Activated naive CD8-positive, alpha-beta T cell treated with anti-CD3 and anti-CD28 coated beads for 36 hours (primary cell): ENCODE measurements at regions not wholly inside any gene's neighbourhood (a gene's known extent, or its start where the extent isn't known, plus 50 kb on each side); places are given as distances from the start of the nearest gene placed in this dataset.

Experiments used
- DNase-seq: peaks from one replicate; pipeline ENCODE4 v3.0.0; 2021
- H3K27ac Mint-ChIP-seq: one replicate; pipeline ENCODE4 v1.8.0; 2022; ENCODE audit warnings: mild to moderate bottlenecking, moderate library complexity, mixed read lengths
- H3K27me3 Mint-ChIP-seq: one replicate; pipeline ENCODE4 v1.8.0; 2022; ENCODE audit warnings: mild to moderate bottlenecking, mixed read lengths
- H3K36me3 Mint-ChIP-seq: one replicate; pipeline ENCODE4 v1.8.0; 2021; ENCODE audit warnings: mild to moderate bottlenecking, mixed read lengths
- H3K4me1 Mint-ChIP-seq: one replicate; pipeline ENCODE4 v1.8.0; 2021; ENCODE audit warnings: mixed read lengths
- H3K4me3 Mint-ChIP-seq: one replicate; pipeline ENCODE4 v1.8.0; 2022; ENCODE audit warnings: mild to moderate bottlenecking, moderate library complexity, mixed read lengths
- H3K9me3 Mint-ChIP-seq: one replicate; pipeline ENCODE4 v1.8.0; 2022; ENCODE audit warnings: mixed read lengths

DNA sequence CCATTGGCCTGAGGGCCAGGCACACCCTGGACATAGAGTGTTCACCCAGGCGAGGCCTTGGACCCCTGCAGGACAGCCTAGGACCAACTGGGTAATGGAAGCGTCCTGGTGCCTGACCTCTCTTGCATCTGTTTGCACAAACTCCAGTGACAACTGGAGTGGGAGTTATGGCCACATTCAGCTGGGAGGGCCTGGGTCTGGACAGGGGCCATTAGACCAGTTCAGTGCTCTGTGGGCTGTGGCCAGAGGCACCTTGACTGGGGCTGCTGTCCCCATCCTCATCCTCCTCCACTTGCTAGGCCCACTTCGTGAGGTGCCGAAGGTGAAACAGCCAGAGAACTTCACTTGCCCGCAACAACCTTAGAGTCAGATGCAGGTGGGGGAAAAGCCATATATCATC is 372.7 kb upstream of the IRX1 start:
- no peaks in the 10 kb centered on the region for H3K27me3 Mint-ChIP-seq
- H3K4me3 Mint-ChIP-seq = no peak overlapping the region
- no peaks in the 10 kb centered on the region for H3K36me3 Mint-ChIP-seq
- no peaks in the 10 kb centered on the region for H3K4me1 Mint-ChIP-seq
- no peak overlapping the region for H3K27ac Mint-ChIP-seq
- no peak for DNase-seq
- H3K9me3 Mint-ChIP-seq = no peaks in the 10 kb centered on the region

DNA sequence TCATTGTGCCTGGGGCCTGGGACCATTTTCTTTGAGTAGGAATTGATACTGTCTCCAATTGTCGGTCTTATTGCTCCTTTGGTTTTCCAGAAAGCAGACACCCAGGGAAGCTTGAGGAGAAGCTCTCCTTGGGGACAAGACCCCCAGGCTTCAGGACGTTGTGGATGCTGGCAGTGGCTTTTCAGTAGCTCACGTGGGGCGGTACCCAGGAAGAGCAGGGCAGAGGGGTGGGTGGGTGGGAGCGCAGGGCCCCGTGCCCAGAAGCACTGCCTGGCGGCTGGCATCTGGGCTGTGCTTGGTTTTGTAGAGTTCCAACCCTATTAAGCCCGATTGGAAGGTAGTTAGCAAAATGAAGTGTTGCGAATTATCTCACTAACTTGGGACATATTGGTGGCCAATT is 374.2 kb upstream of the IRX1 start:
- H3K27me3 Mint-ChIP-seq = no peaks in the 10 kb centered on the region
- no peaks in the 10 kb centered on the region for H3K9me3 Mint-ChIP-seq
- no peak overlapping the region for H3K27ac Mint-ChIP-seq
- DNase-seq = no peak
- no peaks in the 10 kb centered on the region for H3K4me1 Mint-ChIP-seq
- H3K36me3 Mint-ChIP-seq = no peaks in the 10 kb centered on the region
- no peak overlapping the region for H3K4me3 Mint-ChIP-seq

DNA sequence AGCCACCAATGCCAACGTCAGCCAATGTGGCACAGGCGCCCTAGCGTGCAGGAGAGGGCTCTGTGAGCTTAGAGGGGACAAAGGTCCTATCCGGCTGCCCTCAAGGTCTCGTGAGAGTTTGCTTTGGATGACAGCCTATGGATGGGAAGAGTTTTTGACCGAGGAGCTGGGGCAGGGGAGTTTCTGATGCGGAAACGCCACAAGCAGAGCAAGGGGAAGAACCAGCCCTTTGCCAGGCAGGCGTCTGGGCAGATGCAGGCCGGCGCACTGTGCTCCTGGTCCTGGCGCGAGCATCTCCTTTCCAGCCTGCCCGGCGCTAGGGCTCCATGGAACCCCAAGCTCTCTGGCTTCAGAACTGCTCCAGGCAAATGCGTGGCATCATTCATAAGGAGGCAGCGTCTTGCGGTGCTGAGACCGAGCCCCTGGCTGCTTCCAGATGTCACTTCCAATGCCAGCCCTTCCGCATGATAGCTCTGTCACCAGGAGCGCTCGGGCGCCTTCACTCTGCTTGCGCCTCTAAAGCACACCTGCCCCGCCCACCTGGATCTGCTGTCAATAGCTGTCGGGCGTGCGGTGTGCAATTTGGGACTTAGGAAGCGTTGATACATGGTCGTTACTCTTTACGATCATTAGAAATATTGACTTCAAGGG is 374.9 kb upstream of the IRX1 start:
- Mint-ChIP-seq H3K27ac (no peak overlapping the region), H3K36me3 (no peaks in the 10 kb centered on the region), H3K9me3 (no peaks in the 10 kb centered on the region), H3K27me3 (no peaks in the 10 kb centered on the region), H3K4me3 (no peak overlapping the region), H3K4me1 (no peaks in the 10 kb centered on the region)
- DNase-seq = no peak

DNA sequence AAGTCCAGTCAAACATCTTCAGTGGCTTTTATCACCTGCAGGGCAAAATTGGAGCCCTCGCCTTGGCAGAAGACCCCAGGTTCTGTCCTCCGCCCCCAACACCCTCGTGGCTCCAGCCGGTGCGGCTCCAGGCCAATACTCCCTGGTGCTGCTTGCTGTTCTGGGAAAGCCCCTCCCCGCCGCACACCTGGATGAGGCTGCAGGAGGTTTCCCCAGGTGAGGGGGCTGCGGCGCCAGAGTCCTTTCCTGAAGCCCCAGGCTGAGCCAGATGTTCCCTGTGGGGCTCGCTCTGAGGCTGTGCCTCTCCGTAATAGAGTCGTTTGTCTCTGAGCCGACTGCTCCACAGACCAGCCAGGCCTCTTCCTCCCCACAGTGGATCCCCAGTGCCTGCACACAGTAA is 375.4 kb upstream of the IRX1 start:
- H3K27me3 Mint-ChIP-seq = no peaks in the 10 kb centered on the region
- DNase-seq = no peak
- H3K4me3 Mint-ChIP-seq = no peak overlapping the region
- H3K4me1 Mint-ChIP-seq = no peaks in the 10 kb centered on the region
- H3K36me3 Mint-ChIP-seq = no peaks in the 10 kb centered on the region
- H3K9me3 Mint-ChIP-seq = no peaks in the 10 kb centered on the region
- H3K27ac Mint-ChIP-seq = no peak overlapping the region

DNA sequence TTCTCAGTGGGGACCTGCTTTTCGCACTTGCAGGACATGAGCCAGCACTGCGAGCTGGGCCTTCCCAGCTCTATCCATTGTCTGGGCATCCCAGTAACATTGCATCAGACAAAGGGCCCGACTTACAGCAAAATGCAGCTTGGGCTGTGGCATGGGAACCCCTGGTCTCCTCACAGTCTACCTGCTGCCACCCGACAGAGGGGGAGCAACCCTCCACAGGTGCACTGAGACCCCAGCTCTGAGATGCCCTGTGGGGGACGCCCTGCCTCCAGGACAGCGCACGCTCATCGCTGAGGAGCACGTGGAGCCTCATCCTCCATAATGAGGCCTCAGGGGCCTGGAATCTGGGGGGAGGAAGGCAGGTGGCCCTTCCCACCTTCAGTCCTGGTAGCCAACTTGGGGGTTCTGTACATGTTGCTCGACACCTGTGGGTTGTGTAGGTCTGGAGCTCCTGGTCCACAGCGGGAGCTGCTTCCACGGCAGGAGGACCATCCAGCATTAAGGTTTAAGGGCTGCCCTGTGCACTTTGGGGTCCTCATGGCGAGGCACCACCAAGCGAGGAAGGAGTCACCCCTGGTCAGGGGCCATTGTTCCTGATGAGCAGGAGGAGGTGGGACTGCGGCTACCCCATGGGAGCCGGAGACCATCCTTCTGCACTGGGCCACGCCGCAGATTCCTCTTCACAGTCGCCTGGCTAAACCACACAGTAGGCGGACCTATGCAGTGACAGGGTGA is 376.5 kb upstream of the IRX1 start:
- H3K9me3 Mint-ChIP-seq = no peaks in the 10 kb centered on the region
- H3K36me3 Mint-ChIP-seq = no peaks in the 10 kb centered on the region
- no peak for DNase-seq
- no peak overlapping the region for H3K27ac Mint-ChIP-seq
- H3K4me1 Mint-ChIP-seq = no peaks in the 10 kb centered on the region
- H3K4me3 Mint-ChIP-seq = no peak overlapping the region
- H3K27me3 Mint-ChIP-seq = no peaks in the 10 kb centered on the region

DNA sequence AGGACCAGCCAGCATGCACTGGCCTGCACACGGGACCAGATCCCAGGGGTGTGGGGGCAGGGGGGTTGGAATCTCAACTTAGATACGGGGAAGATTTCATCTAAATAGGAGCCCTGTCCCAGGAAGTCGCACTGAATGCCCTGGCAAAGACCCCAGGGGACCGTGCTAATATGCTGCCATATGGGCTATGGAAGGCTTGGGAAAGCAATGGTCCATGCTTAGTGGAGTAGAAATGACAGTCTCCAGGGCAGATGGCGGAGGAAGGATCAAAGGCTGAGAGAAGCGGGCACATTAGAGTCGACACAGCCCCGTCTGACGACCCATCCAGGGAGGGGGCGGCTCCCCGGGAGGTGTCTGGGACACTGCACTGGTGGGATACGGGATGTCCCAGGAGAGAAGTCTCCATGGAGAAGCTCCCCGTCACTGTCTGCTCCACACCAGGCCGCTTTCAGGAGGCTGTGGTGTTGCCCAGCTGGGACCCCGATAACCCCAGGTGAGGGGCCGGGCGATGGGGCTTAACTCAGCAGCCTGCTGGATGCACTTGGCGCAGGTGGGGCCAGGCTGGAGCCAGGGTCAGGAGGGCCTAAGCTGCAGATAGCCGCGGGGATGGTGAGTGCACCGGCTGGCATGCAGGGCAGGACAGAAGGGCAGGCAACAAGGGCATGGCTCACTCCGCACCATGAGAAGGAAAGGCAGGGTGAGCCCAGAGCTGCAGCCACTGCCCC is 377.7 kb upstream of the IRX1 start:
- H3K27me3 Mint-ChIP-seq = no peaks in the 10 kb centered on the region
- no peak overlapping the region for H3K4me3 Mint-ChIP-seq
- DNase-seq = no peak
- no peaks in the 10 kb centered on the region for H3K9me3 Mint-ChIP-seq
- H3K4me1 Mint-ChIP-seq = no peaks in the 10 kb centered on the region
- H3K27ac Mint-ChIP-seq = no peak overlapping the region
- no peaks in the 10 kb centered on the region for H3K36me3 Mint-ChIP-seq

DNA sequence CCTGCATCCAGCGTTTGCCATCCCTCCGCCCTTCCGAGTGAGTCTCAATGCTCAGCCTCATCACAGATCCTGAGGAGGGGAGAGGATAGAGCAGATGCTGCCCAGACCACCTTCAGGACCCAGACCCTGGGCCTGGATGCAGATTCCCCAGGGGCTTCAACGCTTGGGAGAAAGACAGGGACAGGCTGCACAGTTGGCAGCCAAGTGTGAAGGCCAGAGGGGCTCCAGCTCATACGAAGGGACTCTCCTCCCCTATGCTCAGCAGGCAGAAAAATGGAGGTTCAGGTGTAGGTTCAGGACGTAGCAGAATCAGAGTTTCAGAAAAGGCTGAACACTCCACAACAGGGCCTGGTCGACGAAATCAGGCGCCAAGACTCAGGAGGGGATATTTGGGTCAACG is 378.5 kb upstream of the IRX1 start:
- no peak overlapping the region for H3K27ac Mint-ChIP-seq
- no peaks in the 10 kb centered on the region for H3K4me1 Mint-ChIP-seq
- no peaks in the 10 kb centered on the region for H3K36me3 Mint-ChIP-seq
- H3K9me3 Mint-ChIP-seq = no peaks in the 10 kb centered on the region
- no peaks in the 10 kb centered on the region for H3K27me3 Mint-ChIP-seq
- no peak overlapping the region for H3K4me3 Mint-ChIP-seq
- no peak for DNase-seq

DNA sequence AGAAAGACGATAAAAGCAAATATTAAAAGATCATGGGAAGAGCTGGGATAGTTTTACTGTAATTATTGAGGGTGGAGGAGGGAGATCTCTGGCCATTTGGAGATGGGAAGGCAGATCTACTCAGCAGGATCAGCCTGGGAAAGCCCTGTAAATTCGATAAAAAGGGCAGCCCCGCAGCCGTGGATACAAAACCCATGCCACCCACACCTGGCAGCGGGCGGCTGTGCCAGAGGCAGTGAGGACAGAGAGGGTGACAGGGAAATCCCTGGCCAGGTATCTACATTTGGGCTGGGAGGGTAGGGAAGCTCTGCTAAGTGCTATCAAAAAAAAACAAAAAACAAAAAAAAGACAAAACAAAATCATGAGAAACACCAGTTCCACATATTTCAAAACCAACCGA is 379.2 kb upstream of the IRX1 start:
- no peak for DNase-seq
- Mint-ChIP-seq H3K36me3 (no peaks in the 10 kb centered on the region), H3K4me1 (no peaks in the 10 kb centered on the region), H3K4me3 (no peak overlapping the region), H3K27me3 (no peaks in the 10 kb centered on the region), H3K9me3 (no peaks in the 10 kb centered on the region), H3K27ac (no peak overlapping the region)

DNA sequence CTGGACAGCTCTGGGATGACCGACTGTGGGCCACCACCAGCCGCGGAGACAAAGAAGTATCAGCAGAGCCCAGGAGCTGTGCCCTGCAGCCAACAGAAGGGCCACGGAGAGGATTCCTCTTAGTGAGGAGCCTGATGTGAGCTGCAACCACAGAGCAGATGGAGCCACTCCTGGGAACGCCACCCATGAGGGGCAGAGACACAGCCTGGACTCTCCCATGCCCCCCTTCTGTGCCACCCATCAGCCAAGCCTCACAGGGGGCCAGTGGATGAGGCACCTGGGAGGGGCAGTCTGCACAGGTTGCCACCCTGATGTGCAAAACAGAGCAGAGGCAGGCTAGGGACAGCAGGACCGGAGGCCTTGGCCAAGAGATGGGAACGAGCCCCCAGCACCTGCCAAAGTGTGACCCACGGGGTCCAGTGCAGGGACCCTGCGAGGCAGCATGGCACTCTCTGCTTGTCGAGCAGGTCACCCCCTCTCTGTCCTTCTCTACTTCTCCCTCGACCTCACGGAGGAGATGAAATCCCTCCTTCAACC is 380.7 kb upstream of the IRX1 start:
- no peaks in the 10 kb centered on the region for H3K4me1 Mint-ChIP-seq

DNA sequence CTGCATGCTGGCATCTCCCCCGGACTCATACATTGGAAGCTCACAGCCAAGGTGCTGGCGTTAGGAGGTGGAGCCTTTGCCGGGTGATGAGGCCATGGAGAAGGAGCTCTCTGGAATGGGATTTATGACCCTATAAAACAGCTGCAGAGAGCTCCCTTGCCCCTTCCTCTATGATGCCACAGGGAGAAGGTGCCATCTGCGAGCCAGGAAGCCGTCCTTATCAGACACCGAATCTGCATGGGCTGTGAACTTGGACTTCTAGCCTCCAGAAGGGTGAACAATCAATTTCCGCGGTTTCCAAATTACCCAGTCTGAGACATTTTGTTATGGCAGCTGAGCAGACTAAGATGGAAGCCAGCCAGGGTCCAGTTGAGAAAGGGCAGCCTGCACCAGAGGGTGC is 381.2 kb upstream of the IRX1 start:
- no peak overlapping the region for H3K4me3 Mint-ChIP-seq
- no peak overlapping the region for H3K27ac Mint-ChIP-seq
- H3K9me3 Mint-ChIP-seq = no peaks in the 10 kb centered on the region
- H3K4me1 Mint-ChIP-seq = no peaks in the 10 kb centered on the region
- no peaks in the 10 kb centered on the region for H3K27me3 Mint-ChIP-seq
- H3K36me3 Mint-ChIP-seq = no peaks in the 10 kb centered on the region
- DNase-seq = no peak

More for the DNA sequence above, 380.7 kb upstream of the IRX1 start:
- no peaks in the 10 kb centered on the region for H3K27me3 Mint-ChIP-seq
- no peak overlapping the region for H3K27ac Mint-ChIP-seq
- H3K9me3 Mint-ChIP-seq = no peaks in the 10 kb centered on the region
- DNase-seq = no peak
- no peaks in the 10 kb centered on the region for H3K36me3 Mint-ChIP-seq
- H3K4me3 Mint-ChIP-seq = no peak overlapping the region

DNA sequence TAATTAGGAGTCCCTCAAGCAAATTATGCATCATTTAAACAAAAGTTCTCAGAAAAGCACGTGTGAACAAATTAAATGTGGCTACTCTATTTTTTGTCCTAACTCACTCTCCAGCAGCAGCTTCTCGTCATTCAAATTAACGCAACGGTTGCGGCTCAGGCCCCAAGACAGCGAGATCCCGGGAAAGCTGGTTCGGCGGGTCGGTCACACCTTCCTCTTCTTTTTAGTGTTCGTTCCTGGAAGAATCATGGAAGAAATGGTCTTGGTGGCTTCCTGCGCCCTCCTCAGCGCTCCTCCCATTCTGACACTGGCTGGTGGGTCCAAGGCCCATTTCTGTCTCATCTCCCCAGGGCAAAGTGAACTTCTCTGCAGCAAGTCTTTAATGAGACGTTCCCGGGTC is 382.8 kb upstream of the IRX1 start:
- Mint-ChIP-seq H3K27ac (no peak overlapping the region), H3K36me3 (no peaks in the 10 kb centered on the region), H3K27me3 (no peaks in the 10 kb centered on the region), H3K9me3 (no peaks in the 10 kb centered on the region), H3K4me1 (no peaks in the 10 kb centered on the region), H3K4me3 (no peak overlapping the region)
- DNase-seq = no peak

DNA sequence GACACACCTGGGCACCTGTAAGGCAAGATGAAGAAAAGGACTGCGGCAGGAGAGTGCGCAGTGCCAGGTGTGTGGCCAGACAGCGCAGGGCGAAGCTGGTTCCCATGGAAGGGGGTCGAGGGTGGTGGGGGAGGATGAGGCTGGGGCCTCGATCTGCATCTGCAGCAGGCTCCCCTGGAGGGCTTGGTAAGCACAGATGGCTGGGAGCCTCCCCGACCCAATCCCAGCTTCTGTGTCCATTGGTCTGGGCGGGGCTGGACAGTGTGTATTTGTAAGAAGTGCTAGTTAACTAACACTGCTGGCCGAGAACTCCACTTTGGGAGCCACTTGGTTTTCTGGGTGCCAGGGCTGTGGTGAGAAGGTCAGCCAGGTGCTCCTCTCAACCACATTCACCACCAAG is 385.1 kb upstream of the IRX1 start:
- Mint-ChIP-seq H3K27me3 (no peaks in the 10 kb centered on the region), H3K4me3 (no peak overlapping the region), H3K9me3 (no peaks in the 10 kb centered on the region), H3K4me1 (no peaks in the 10 kb centered on the region), H3K36me3 (no peaks in the 10 kb centered on the region), H3K27ac (no peak overlapping the region)
- DNase-seq = no peak

DNA sequence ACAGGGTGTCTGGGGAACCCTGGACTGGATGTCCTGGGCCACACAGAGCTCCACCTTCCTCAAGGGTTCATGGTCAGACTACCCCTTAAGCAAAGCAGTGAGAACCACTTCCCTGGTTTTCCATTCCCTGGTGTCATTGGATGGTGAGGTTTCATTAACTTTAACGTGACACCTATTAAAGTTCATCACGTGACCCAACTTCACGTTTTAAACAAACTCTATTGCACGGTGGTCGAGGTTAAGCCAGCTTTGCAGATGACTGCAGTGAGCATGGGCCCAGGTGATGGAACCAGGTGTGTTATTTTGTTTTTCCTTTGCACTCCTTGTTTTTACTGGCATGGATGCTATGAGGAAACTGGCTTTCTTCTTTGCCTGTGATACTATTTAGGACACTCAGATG is 385.7 kb upstream of the IRX1 start:
- no peak for DNase-seq
- Mint-ChIP-seq H3K36me3 (no peaks in the 10 kb centered on the region), H3K27ac (no peak overlapping the region), H3K4me1 (no peaks in the 10 kb centered on the region), H3K9me3 (no peaks in the 10 kb centered on the region), H3K4me3 (no peak overlapping the region), H3K27me3 (no peaks in the 10 kb centered on the region)

DNA sequence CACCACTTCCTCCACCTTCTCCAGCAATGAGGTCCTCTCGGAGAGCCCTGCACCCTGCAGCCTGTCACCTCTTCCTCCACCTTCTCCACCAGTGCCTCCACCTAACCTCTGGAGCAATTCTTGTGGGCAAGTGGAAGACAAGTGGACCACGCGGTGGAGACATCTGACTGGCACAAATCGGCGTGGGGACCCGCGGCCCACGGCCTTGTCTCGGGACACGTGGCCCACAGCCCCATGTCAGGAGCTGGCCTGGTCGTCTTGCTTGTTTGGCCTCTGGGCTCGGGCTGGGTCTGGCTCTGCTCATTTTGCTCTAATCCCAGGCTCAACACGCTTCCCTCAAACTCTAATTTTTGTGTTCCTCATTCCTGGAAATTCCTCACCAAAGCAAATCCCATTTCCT is 393.1 kb upstream of the IRX1 start:
- H3K27me3 Mint-ChIP-seq = peaks cover 26% of the 10 kb centered on the region
- H3K4me1 Mint-ChIP-seq = peaks cover 5% of the 10 kb centered on the region
- peaks cover 1% of the 10 kb centered on the region for H3K9me3 Mint-ChIP-seq
- H3K27ac Mint-ChIP-seq = no peak overlapping the region
- no peaks in the 10 kb centered on the region for H3K36me3 Mint-ChIP-seq
- no peak overlapping the region for H3K4me3 Mint-ChIP-seq
- no peak for DNase-seq

DNA sequence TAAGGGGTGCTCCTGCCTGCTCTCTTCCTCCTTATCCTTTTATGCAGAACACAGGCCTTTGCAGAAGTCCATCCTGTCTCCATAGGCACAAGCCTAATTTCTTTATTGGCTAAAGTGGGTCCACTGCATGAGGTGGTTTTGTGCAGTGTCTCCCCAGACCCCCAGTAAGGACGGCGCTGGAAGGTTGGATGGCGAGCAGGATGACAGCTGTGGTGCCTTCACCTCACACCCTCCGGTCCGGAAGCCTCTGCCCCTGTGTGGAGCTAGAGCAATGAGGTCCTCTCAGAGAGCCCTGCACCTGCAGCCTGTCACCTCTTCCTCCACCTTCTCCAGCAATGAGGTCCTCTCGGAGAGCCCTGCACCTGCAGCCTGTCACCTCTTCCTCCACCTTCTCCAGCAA is 393.7 kb upstream of the IRX1 start:
- H3K4me1 Mint-ChIP-seq = peaks cover 5% of the 10 kb centered on the region
- peaks cover 33% of the 10 kb centered on the region for H3K27me3 Mint-ChIP-seq
- H3K4me3 Mint-ChIP-seq = no peak overlapping the region
- no peaks in the 10 kb centered on the region for H3K36me3 Mint-ChIP-seq
- H3K27ac Mint-ChIP-seq = no peak overlapping the region
- peaks cover 1% of the 10 kb centered on the region for H3K9me3 Mint-ChIP-seq
- DNase-seq = no peak
